Nephron (organoid): ENCODE measurements at regions not wholly inside any gene's neighbourhood (a gene's known extent, or its start where the extent isn't known, plus 50 kb on each side); places are given as distances from the start of the nearest gene placed in this dataset.

Experiments used
- H3K27ac Mint-ChIP-seq, 3 experiments: 2 replicates each; pipeline ENCODE4 v1.8.0; 2020; ENCODE audit warnings: mixed read lengths in 3 of 3, mild to moderate bottlenecking in 2 of 3, moderate library complexity in 1 of 3
- H3K27me3 Mint-ChIP-seq: 2 replicates; pipeline ENCODE4 v1.8.0; 2021; ENCODE audit warnings: low read depth, mild to moderate bottlenecking, moderate library complexity, mixed read lengths
- H3K36me3 Mint-ChIP-seq: 2 replicates; pipeline ENCODE4 v1.8.0; 2020; ENCODE audit warnings: low read depth, mixed read lengths
- H3K4me1 Mint-ChIP-seq: 2 replicates; pipeline ENCODE4 v1.8.0; 2020; ENCODE audit warnings: mixed read lengths
- H3K4me3 Mint-ChIP-seq, 3 experiments: 2 replicates each; pipeline ENCODE4 v1.8.0; 2020; ENCODE audit warnings: mild to moderate bottlenecking in 3 of 3, mixed read lengths in 3 of 3, moderate library complexity in 2 of 3
- H3K9me3 Mint-ChIP-seq: 2 replicates; pipeline ENCODE4 v1.8.0; 2020; ENCODE audit warnings: mixed read lengths
- CTCF ChIP-seq, 3 experiments: fragments of 200-600 bp; sonication (generic); IDR thresholded peaks; one replicate each; pipeline ENCODE4 v1.5.0; 2021; ENCODE audit warnings: antibody characterized with exemption in 3 of 3; ENCODE audit not compliant: unreplicated experiment in 3 of 3

GRCh38 chr3:46096781-46097180 is 69.5 kb upstream of the XCR1 start:
- H3K4me3 Mint-ChIP-seq: no peak overlapping the region
- TF ChIP-seq CTCF (IDR thresholded peaks at IDR 0.05; ENCODE audit: unreplicated experiment in 3 of 3): no peak
- peaks cover 5% of the 10 kb centered on the region for H3K4me1 Mint-ChIP-seq
- peaks cover 14% of the 10 kb centered on the region for H3K27me3 Mint-ChIP-seq
- H3K9me3 Mint-ChIP-seq: no peaks in the 10 kb centered on the region
- H3K36me3 Mint-ChIP-seq: no peaks in the 10 kb centered on the region
- no peak overlapping the region for H3K27ac Mint-ChIP-seq

DNA sequence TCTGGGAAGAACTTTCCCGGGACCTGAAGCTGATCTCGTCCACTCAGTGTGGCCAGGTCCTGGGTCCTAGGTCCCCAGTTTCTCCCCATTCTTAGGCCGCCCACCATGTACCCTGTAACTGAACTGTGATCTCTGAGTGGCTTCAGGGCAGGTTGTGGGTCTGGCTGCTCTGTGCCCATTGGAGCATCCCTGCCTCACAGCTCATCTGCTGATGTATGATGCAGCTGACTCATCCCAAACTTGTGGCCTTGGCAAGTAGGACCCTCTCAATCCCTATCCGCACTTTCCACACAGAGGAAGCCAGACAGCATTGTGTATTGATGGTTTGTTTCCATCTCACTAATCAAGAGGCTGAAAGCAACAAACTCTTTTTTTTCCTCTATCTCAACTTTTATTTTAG is 69.1 kb upstream of the XCR1 start:
- no peak for TF ChIP-seq CTCF (IDR thresholded peaks at IDR 0.05; ENCODE audit: unreplicated experiment in 3 of 3)
- no peaks in the 10 kb centered on the region for H3K36me3 Mint-ChIP-seq
- no peak overlapping the region for H3K4me3 Mint-ChIP-seq
- H3K4me1 Mint-ChIP-seq: peaks cover 5% of the 10 kb centered on the region
- peaks cover 19% of the 10 kb centered on the region for H3K27me3 Mint-ChIP-seq
- H3K27ac Mint-ChIP-seq: no peak overlapping the region
- H3K9me3 Mint-ChIP-seq: no peaks in the 10 kb centered on the region

DNA sequence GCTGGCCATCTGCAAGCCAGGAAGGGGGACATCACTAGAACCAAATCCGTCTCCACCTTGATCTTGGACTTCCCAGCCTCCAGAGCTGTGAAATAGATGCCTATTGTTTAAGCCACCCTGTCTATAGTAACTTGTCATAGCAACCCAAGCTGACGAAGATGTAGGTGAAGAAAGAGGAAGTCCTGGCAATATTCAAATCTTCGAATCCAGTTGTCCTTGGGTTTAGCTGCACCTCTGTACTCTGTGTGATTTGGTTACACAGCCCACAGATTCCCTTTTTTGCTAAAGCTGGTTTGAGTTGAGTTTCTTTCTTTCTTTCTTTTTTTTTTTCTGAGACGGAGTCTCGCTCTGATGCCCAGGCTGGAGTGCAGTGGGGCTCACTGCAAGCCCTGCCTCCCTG is 68.0 kb upstream of the XCR1 start:
- Mint-ChIP-seq H3K4me3 (no peak overlapping the region), H3K27ac (no peak overlapping the region), H3K9me3 (no peaks in the 10 kb centered on the region), H3K4me1 (peaks cover 5% of the 10 kb centered on the region), H3K27me3 (peaks cover 19% of the 10 kb centered on the region), H3K36me3 (no peaks in the 10 kb centered on the region)
- no peak for TF ChIP-seq CTCF (IDR thresholded peaks at IDR 0.05; ENCODE audit: unreplicated experiment in 3 of 3)

- Mint-ChIP-seq H3K9me3 (no peaks in the 10 kb centered on the region), H3K27me3 (peaks cover 19% of the 10 kb centered on the region), H3K36me3 (no peaks in the 10 kb centered on the region), H3K4me1 (peaks cover 5% of the 10 kb centered on the region), H3K4me3 (no peak overlapping the region), H3K27ac (no peak overlapping the region)
- TF ChIP-seq CTCF (IDR thresholded peaks at IDR 0.05; ENCODE audit: unreplicated experiment in 3 of 3): no peak
Observed at GRCh38 chr3:46094506-46094905, 67.2 kb upstream of the XCR1 start.

GRCh38 chr3:46093966-46094365 is 66.7 kb upstream of the XCR1 start:
- H3K9me3 Mint-ChIP-seq: no peaks in the 10 kb centered on the region
- H3K4me1 Mint-ChIP-seq: peaks cover 5% of the 10 kb centered on the region
- peaks cover 19% of the 10 kb centered on the region for H3K27me3 Mint-ChIP-seq
- H3K4me3 Mint-ChIP-seq: no peak overlapping the region
- H3K36me3 Mint-ChIP-seq: no peaks in the 10 kb centered on the region
- no peak for TF ChIP-seq CTCF (IDR thresholded peaks at IDR 0.05; ENCODE audit: unreplicated experiment in 3 of 3)
- no peak overlapping the region for H3K27ac Mint-ChIP-seq

- Mint-ChIP-seq H3K4me3 (no peak overlapping the region), H3K27ac (no peak overlapping the region), H3K9me3 (no peaks in the 10 kb centered on the region), H3K36me3 (no peaks in the 10 kb centered on the region), H3K27me3 (peaks cover 19% of the 10 kb centered on the region), H3K4me1 (peaks cover 2% of the 10 kb centered on the region)
- no peak for TF ChIP-seq CTCF (IDR thresholded peaks at IDR 0.05; ENCODE audit: unreplicated experiment in 3 of 3)
Observed at GRCh38 chr3:46093327-46093942, 66.2 kb upstream of the XCR1 start.
